ENCODE measurements at regions not wholly inside any gene's neighbourhood (a gene's known extent, or its start where the extent isn't known, plus 50 kb on each side); places are given as distances from the start of the nearest gene placed in this dataset.

DNA sequence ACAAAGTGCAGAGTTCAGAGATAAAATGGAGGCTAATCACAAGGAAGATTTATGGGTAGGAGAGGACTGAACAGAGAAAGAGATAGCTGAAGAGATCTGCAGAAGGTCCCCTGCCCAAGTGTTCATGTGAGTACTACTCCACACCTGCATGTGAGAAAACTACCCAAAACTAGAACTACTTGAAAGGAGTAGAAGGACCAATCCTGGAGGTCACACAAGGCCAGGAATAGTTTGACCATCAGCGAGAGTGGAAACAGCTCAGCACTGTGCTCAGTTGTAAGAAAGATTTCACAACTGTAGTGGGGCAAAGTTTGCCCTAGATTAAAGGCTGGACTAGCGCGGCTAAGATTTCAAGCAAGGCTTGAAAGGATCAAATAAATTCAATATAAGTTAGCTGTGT lies 422.7 kb upstream of the LCORL start:
- TF ChIP-seq, protein P1, sequence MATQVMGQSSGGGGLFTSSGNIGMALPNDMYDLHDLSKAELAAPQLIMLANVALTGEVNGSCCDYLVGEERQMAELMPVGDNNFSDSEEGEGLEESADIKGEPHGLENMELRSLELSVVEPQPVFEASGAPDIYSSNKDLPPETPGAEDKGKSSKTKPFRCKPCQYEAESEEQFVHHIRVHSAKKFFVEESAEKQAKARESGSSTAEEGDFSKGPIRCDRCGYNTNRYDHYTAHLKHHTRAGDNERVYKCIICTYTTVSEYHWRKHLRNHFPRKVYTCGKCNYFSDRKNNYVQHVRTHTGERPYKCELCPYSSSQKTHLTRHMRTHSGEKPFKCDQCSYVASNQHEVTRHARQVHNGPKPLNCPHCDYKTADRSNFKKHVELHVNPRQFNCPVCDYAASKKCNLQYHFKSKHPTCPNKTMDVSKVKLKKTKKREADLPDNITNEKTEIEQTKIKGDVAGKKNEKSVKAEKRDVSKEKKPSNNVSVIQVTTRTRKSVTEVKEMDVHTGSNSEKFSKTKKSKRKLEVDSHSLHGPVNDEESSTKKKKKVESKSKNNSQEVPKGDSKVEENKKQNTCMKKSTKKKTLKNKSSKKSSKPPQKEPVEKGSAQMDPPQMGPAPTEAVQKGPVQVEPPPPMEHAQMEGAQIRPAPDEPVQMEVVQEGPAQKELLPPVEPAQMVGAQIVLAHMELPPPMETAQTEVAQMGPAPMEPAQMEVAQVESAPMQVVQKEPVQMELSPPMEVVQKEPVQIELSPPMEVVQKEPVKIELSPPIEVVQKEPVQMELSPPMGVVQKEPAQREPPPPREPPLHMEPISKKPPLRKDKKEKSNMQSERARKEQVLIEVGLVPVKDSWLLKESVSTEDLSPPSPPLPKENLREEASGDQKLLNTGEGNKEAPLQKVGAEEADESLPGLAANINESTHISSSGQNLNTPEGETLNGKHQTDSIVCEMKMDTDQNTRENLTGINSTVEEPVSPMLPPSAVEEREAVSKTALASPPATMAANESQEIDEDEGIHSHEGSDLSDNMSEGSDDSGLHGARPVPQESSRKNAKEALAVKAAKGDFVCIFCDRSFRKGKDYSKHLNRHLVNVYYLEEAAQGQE (IDR thresholded peaks at IDR 0.05; ENCODE audit: insufficient read depth in 1 of 2, low read depth in 2 of 2, low read length in 2 of 2), result no peak
- no peak for TF ChIP-seq TAF1 (IDR thresholded peaks at IDR 0.05; ENCODE audit: borderline replicate concordance, insufficient read depth, low read length)
- no peak for TF ChIP-seq POLR2AphosphoS5 (IDR thresholded peaks at IDR 0.05; ENCODE audit: low read depth, low read length)
- no peak for TF ChIP-seq FOXP2 (optimal IDR thresholded peaks at IDR 0.05; ENCODE audit: borderline replicate concordance, extremely low read depth, extremely low read length, insufficient read depth)
- no peak for TF ChIP-seq SIN3A (IDR thresholded peaks at IDR 0.05; ENCODE audit: borderline replicate concordance, insufficient read depth, low read length)

Data from PFSK-1 (cell line).